SK-N-SH (cell line): ENCODE measurements at regions not wholly inside any gene's neighbourhood (a gene's known extent, or its start where the extent isn't known, plus 50 kb on each side); places are given as distances from the start of the nearest gene placed in this dataset.

ENCODE experiments used
- CTCF ChIP-seq: fragments of 200-600 bp; sonication (generic); IDR thresholded peaks from 2 replicates; pipeline ENCODE4 v1.6.1; 2017; ENCODE audit warnings: antibody characterized with exemption, mild to moderate bottlenecking, moderate library complexity
- RFX5 ChIP-seq: IDR thresholded peaks from 2 replicates; pipeline ENCODE4 v1.6.1; 2012; ENCODE audit warnings: mild to moderate bottlenecking, improper control_type of control experiment, low read length
- TAF1 ChIP-seq: IDR thresholded peaks from 2 replicates; pipeline ENCODE4 v1.6.1; 2012; ENCODE audit warnings: low read depth, mild to moderate bottlenecking, low read length, moderate library complexity, borderline replicate concordance

- TF ChIP-seq CTCF, result no peak
- TF ChIP-seq RFX5, result no peak
- no peak for TF ChIP-seq TAF1
These were observed 70.2 kb upstream of the ABI3BP start for GRCh38 chr3:101063401-101063800.
